ENCODE measurements at regions not wholly inside any gene's neighbourhood (a gene's known extent, or its start where the extent isn't known, plus 50 kb on each side); places are given as distances from the start of the nearest gene placed in this dataset.

- TF ChIP-seq CTCF (conservative IDR thresholded peaks at IDR 0.05) (no peak), EZH2 (IDR thresholded peaks at IDR 0.05; ENCODE audit: low read depth) (no peak)
Observed at GRCh38 chr12:67582844-67583243, 65.7 kb upstream of the DYRK2 start.
